Transverse colon (tissue), 4 donors: ENCODE measurements at regions not wholly inside any gene's neighbourhood (a gene's known extent, or its start where the extent isn't known, plus 50 kb on each side); places are given as distances from the start of the nearest gene placed in this dataset.

Experiments
- DNase-seq: peaks from one replicate; pipeline ENCODE4 v3.0.0-alpha.2; 2019
- H3K27ac ChIP-seq, 4 donors: fragments of 200-600 bp; sonication (generic); 2 replicates each; pipeline ENCODE4 v1.5.1; 2016 to 2018; ENCODE audit warnings: inconsistent platforms in 4 of 4
- H3K27me3 ChIP-seq: fragments of 200-600 bp; sonication (generic); 2 replicates; pipeline ENCODE4 v1.5.1; 2017; ENCODE audit warnings: inconsistent platforms
- H3K36me3 ChIP-seq, 4 donors: fragments of 200-600 bp; sonication (generic); 2 replicates each; pipeline ENCODE4 v1.5.1; 2017 to 2019; ENCODE audit warnings: inconsistent platforms in 4 of 4
- H3K4me1 ChIP-seq, 4 donors: fragments of 200-600 bp; sonication (generic); 2 replicates each; pipeline ENCODE4 v1.5.1; 2017 to 2020; ENCODE audit warnings: inconsistent platforms in 4 of 4
- H3K4me3 ChIP-seq, 4 donors: fragments of 200-600 bp; sonication (generic); 1 replicate in 1 of 4; 2 replicates in 3 of 4; pipeline versions ENCODE4 v1.5.1 to v1.6.1; 2017 to 2019; ENCODE audit warnings: inconsistent platforms in 4 of 4
- H3K9me3 ChIP-seq, 2 donors: fragments of 200-600 bp; sonication (generic); 2 replicates each; pipeline ENCODE4 v1.5.1; 2017 to 2019; ENCODE audit warnings: inconsistent platforms in 2 of 2
- EP300 ChIP-seq: sonication (generic); formaldehyde crosslinking; IDR thresholded peaks from one replicate; pipeline ENCODE4 v1.6.1; 2017; ENCODE audit warnings: antibody characterized with exemption, low read depth
- POLR2A ChIP-seq: fragments of 450-650 bp; IDR thresholded peaks from one replicate; pipeline ENCODE4 v1.6.1; 2016; ENCODE audit warnings: antibody characterized with exemption, mild to moderate bottlenecking, moderate library complexity
- POLR2AphosphoS5 ChIP-seq, 3 donors: sonication (generic); formaldehyde crosslinking; IDR thresholded peaks; one replicate each; pipeline ENCODE4 v1.6.1; 2016; ENCODE audit warnings: antibody characterized with exemption in 3 of 3
- WGBS, 2 donors: methylation state at CpG; one replicate each; pipeline ENCODE4 v1.1.5; 2018; ENCODE audit warnings: low coverage in 1 of 2; 5-methylcytosine and 5-hydroxymethylcytosine counted together
- in situ Hi-C, 4 donors: fragments of 200-750 bp; cut with MboI; loops; one replicate each; pipeline versions ENCODE4 v1.15.0 to v1.15.1; 2017; ENCODE audit warnings: low sequenced_read_pairs in 3 of 4, low pct_ligation_motif_present in 1 of 4, low pct_unique_long_range_greater_than_20kb in 1 of 4
- intact Hi-C: fragments of 100-400 bp; cut with DNase I; formaldehyde crosslinking; loops from one replicate; pipeline ENCODE4 v1.15.1; 2023; ENCODE audit warnings: low total_unique reads
- TF ChIP-seq, protein P1 (sequence below), 5 experiments: fragments of 200-600 bp in 3 of 5; fragments of 450-650 bp in 2 of 5; sonication (generic) in 3 of 5; IDR thresholded peaks; 1 replicate in 2 of 5; 2 replicates in 3 of 5; pipeline ENCODE4 v1.5.1; 2016 to 2017; ENCODE audit warnings: antibody characterized with exemption in 5 of 5, inconsistent platforms in 3 of 5, mild to moderate bottlenecking in 2 of 5, moderate library complexity in 1 of 5

- no peaks in the 10 kb centered on the region for H3K9me3 ChIP-seq
- H3K4me3 ChIP-seq: no peak overlapping the region
- intact Hi-C loops (no loop called here), in situ Hi-C loops (no loop called here)
- TF ChIP-seq, protein P1, sequence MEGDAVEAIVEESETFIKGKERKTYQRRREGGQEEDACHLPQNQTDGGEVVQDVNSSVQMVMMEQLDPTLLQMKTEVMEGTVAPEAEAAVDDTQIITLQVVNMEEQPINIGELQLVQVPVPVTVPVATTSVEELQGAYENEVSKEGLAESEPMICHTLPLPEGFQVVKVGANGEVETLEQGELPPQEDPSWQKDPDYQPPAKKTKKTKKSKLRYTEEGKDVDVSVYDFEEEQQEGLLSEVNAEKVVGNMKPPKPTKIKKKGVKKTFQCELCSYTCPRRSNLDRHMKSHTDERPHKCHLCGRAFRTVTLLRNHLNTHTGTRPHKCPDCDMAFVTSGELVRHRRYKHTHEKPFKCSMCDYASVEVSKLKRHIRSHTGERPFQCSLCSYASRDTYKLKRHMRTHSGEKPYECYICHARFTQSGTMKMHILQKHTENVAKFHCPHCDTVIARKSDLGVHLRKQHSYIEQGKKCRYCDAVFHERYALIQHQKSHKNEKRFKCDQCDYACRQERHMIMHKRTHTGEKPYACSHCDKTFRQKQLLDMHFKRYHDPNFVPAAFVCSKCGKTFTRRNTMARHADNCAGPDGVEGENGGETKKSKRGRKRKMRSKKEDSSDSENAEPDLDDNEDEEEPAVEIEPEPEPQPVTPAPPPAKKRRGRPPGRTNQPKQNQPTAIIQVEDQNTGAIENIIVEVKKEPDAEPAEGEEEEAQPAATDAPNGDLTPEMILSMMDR (IDR thresholded peaks at IDR 0.05): no peak
- TF ChIP-seq EP300 (no peak), POLR2A (no peak), POLR2AphosphoS5 (IDR thresholded peaks at IDR 0.05) (no peak)
- DNase-seq: no peak
- no peak overlapping the region for H3K27ac ChIP-seq
- whole genome bisulfite sequencing, 2 donors: 95 to 100% methylated on average over 3 of the region's 3 CpGs
- no peaks in the 10 kb centered on the region for H3K27me3 ChIP-seq
- H3K36me3 ChIP-seq: no peaks in the 10 kb centered on the region
- H3K4me1 ChIP-seq: peaks cover 0 to 3% (median 0%) of the 10 kb centered on the region in 4 donors
Observed at GRCh38 chr13:33997574-33997973, 179.6 kb downstream of the RFC3 start.

- 20 to 32% methylated on average over 4 to 6 of the region's 6 CpGs for WGBS, 2 donors
- Histone ChIP-seq H3K27me3 (no peaks in the 10 kb centered on the region), H3K4me3 (no peak overlapping the region), H3K36me3 (no peaks in the 10 kb centered on the region), H3K9me3 (no peaks in the 10 kb centered on the region), H3K27ac (no peak overlapping the region), H3K4me1 (peaks cover 0 to 3% (median 0%) of the 10 kb centered on the region in 4 donors)
- intact Hi-C loops (no loop called here), in situ Hi-C loops (no loop called here)
- TF ChIP-seq POLR2A (no peak), POLR2AphosphoS5 (IDR thresholded peaks at IDR 0.05) (no peak), EP300 (no peak)
- TF ChIP-seq, protein P1 (IDR thresholded peaks at IDR 0.05): no peak
- no peak for DNase-seq
Observed at GRCh38 chr13:33999811-34000605, 182.1 kb downstream of the RFC3 start.

GRCh38 chr13:34000955-34001354 is 183.0 kb downstream of the RFC3 start:
- intact Hi-C loops: no loop called here
- Histone ChIP-seq H3K4me1 (peaks cover 0 to 3% (median 0%) of the 10 kb centered on the region in 4 donors), H3K36me3 (no peaks in the 10 kb centered on the region), H3K4me3 (no peak overlapping the region), H3K27me3 (no peaks in the 10 kb centered on the region), H3K27ac (no peak overlapping the region), H3K9me3 (no peaks in the 10 kb centered on the region)
- TF ChIP-seq, protein P1 (IDR thresholded peaks at IDR 0.05): no peak
- TF ChIP-seq EP300: no peak
- no peak for TF ChIP-seq POLR2AphosphoS5 (IDR thresholded peaks at IDR 0.05)
- no peak for TF ChIP-seq POLR2A
- DNase-seq: no peak
- in situ Hi-C loops: no loop called here

DNA sequence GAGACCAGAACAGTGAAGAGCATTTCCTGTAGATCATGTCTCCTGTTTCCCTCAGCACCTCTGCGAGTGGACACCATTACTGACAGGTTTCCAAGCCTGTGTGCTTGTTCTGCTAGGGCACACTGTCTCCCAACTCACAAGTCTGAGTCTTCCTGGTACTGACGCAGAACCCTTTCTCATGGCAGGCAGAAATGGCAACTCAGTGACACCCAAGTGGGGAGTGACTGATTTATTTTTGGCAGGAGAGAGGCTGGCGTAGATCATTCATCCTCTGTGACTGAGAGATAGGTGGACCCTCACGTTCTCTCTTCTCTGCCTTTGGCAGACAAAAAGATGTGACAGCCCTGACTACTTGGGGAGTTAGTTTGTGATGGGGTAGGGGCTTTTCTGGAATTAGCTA is 183.4 kb downstream of the RFC3 start:
- intact Hi-C loops (no loop called here), in situ Hi-C loops (no loop called here)
- TF ChIP-seq EP300 (no peak), POLR2AphosphoS5 (IDR thresholded peaks at IDR 0.05) (no peak), POLR2A (no peak)
- TF ChIP-seq, protein P1 (IDR thresholded peaks at IDR 0.05): no peak
- DNase-seq: no peak
- 85 to 97% methylated on average over 3 to 4 of the region's 4 CpGs for WGBS, 2 donors
- no peak overlapping the region for H3K27ac ChIP-seq
- no peaks in the 10 kb centered on the region for H3K9me3 ChIP-seq
- no peaks in the 10 kb centered on the region for H3K27me3 ChIP-seq
- peaks cover 0 to 3% (median 0%) of the 10 kb centered on the region in 4 donors for H3K4me1 ChIP-seq
- no peaks in the 10 kb centered on the region for H3K36me3 ChIP-seq
- H3K4me3 ChIP-seq: no peak overlapping the region
